C4-2B (cell line): ENCODE measurements at regions not wholly inside any gene's neighbourhood (a gene's known extent, or its start where the extent isn't known, plus 50 kb on each side); places are given as distances from the start of the nearest gene placed in this dataset.

Experiments used
- ZFX ChIP-seq: fragments of 450-650 bp; IDR thresholded peaks from 2 replicates; pipeline ENCODE4 v1.6.1; 2017
- TF ChIP-seq, protein P1 (sequence below): fragments of 450-650 bp; conservative IDR thresholded peaks from 2 replicates; pipeline ENCODE4 v1.5.1; 2017; ENCODE audit warnings: mild to moderate bottlenecking

DNA sequence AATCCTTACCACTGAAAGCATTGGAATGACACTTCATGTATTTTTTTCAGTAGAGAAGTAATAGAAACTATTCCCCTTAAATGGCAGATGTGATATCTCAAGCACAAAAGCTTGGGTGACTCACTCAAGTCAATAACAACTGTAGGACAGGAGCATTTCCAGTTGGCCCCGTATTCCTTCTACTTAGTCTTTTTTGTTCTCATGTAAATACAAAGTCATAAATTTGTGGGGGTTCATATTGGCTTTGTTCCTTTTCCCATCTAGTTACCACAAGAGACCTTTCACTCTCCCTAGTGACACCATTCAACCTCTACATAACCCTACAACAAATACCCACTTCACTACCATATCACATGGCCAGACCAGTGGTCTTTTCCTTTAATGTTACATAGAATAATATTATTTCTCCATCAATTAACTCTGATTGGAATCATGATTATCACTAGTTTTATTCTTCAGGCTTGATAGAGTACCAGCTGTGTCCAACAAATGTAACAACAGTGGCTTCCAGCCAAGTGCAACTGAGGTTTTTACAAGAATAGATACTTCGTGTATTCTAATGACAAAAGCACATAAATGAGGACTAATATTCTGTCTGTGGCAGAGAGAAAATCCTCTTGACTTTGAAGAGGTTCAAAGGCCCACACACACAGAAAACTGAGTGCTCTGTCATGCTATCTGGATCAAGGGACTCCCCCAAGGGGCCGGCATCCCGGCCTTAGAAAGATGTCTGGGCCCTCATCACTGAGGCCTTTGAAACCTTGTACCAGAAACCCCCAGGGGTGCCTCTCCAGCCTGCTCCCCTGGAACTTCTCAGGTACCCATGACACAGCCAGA lies 94.0 kb upstream of the THBS1 start:
- TF ChIP-seq, protein P1, sequence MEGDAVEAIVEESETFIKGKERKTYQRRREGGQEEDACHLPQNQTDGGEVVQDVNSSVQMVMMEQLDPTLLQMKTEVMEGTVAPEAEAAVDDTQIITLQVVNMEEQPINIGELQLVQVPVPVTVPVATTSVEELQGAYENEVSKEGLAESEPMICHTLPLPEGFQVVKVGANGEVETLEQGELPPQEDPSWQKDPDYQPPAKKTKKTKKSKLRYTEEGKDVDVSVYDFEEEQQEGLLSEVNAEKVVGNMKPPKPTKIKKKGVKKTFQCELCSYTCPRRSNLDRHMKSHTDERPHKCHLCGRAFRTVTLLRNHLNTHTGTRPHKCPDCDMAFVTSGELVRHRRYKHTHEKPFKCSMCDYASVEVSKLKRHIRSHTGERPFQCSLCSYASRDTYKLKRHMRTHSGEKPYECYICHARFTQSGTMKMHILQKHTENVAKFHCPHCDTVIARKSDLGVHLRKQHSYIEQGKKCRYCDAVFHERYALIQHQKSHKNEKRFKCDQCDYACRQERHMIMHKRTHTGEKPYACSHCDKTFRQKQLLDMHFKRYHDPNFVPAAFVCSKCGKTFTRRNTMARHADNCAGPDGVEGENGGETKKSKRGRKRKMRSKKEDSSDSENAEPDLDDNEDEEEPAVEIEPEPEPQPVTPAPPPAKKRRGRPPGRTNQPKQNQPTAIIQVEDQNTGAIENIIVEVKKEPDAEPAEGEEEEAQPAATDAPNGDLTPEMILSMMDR: no peak
- TF ChIP-seq ZFX: no peak
